A673 (cell line): ENCODE measurements at regions not wholly inside any gene's neighbourhood (a gene's known extent, or its start where the extent isn't known, plus 50 kb on each side); places are given as distances from the start of the nearest gene placed in this dataset.

ENCODE experiments used
- BruUV-seq: library from RNA; stranded (reverse); fragments of 400-500 nt; replicated peaks from 2 replicates; lab custom pipeline; 2021; lab: Mats Ljungman, UMichigan
- CTCF ChIA-PET: fragments of 300-600 bp; sonication (Branson Sonifier 250); formaldehyde crosslinking; loops from one replicate; lab custom pipeline; 2022; ENCODE audit warnings: antibody characterized with exemption; lab: Charles Lee
- POLR2A ChIA-PET: fragments of 300-600 bp; sonication (Branson Sonifier 250); formaldehyde crosslinking; loops from one replicate; lab custom pipeline; 2022; ENCODE audit warnings: antibody characterized with exemption; ENCODE audit not compliant: low non-redundant PET; lab: Charles Lee
- DNase-seq: peaks from one replicate; pipeline ENCODE4 v3.0.0-alpha.2; 2015; ENCODE audit warnings: low spot score
- H3K27ac ChIP-seq: fragments of 200-600 bp; sonication (generic); 2 replicates; pipeline ENCODE4 v1.5.1; 2016; ENCODE audit warnings: mixed run types, low read depth, mild to moderate bottlenecking, mixed read lengths, antibody characterized with exemption, low read length; ENCODE audit not compliant: poor library complexity, severe bottlenecking
- H3K27me3 ChIP-seq: fragments of 200-600 bp; sonication (generic); replicated peaks from 2 replicates; pipeline ENCODE4 v1.6.1; 2017; ENCODE audit warnings: mixed run types, low read depth, mild to moderate bottlenecking, mixed read lengths, antibody characterized with exemption, low read length; ENCODE audit not compliant: insufficient read depth, poor library complexity
- H3K36me3 ChIP-seq: fragments of 200-600 bp; sonication (generic); 2 replicates; pipeline ENCODE4 v1.6.1; 2016; ENCODE audit warnings: mixed run types, mild to moderate bottlenecking, mixed read lengths, antibody characterized with exemption, low read length; ENCODE audit not compliant: insufficient read depth, poor library complexity, severe bottlenecking
- H3K4me1 ChIP-seq: fragments of 200-600 bp; sonication (generic); 2 replicates; pipeline ENCODE4 v1.6.1; 2017; ENCODE audit warnings: mixed run types, mild to moderate bottlenecking, mixed read lengths, antibody characterized with exemption, low read length; ENCODE audit not compliant: insufficient read depth, poor library complexity, severe bottlenecking
- H3K4me3 ChIP-seq: fragments of 200-600 bp; sonication (generic); 2 replicates; pipeline ENCODE4 v1.5.1; 2016; ENCODE audit warnings: low read depth, mixed run types, mild to moderate bottlenecking, mixed read lengths, low read length; ENCODE audit not compliant: poor library complexity, severe bottlenecking
- H3K9me3 ChIP-seq: fragments of 200-600 bp; sonication (generic); 2 replicates; pipeline ENCODE4 v1.6.1; 2016; ENCODE audit warnings: mixed run types, low read depth, mild to moderate bottlenecking, mixed read lengths, antibody characterized with exemption, low read length; ENCODE audit not compliant: poor library complexity, severe bottlenecking
- CTCF ChIP-seq: fragments of 300-800, 200-600 bp; sonication (generic); conservative IDR thresholded peaks from 2 replicates; pipeline ENCODE4 v1.5.1; 2017; ENCODE audit warnings: low read depth, mild to moderate bottlenecking, antibody characterized with exemption, low read length, moderate library complexity, mixed read lengths
- EZH2 ChIP-seq: fragments of 200-600 bp; sonication (generic); IDR thresholded peaks from 2 replicates; pipeline ENCODE4 v1.6.1; 2017; ENCODE audit warnings: borderline replicate concordance, low read depth, mild to moderate bottlenecking, mixed read lengths, antibody characterized with exemption, low read length; ENCODE audit not compliant: poor library complexity, severe bottlenecking
- intact Hi-C: fragments of 100-400 bp; cut with micrococcal nuclease; formaldehyde crosslinking; loops from one replicate; pipeline ENCODE4 v1.10.0; 2022; ENCODE audit not compliant: unreplicated experiment

- intact Hi-C loops = no loop called here
- ChIA-PET CTCF (no interaction called here), POLR2A (no interaction called here)
- H3K4me3 ChIP-seq = no peak overlapping the region
- no peaks in the 10 kb centered on the region for H3K9me3 ChIP-seq
- H3K4me1 ChIP-seq = no peaks in the 10 kb centered on the region
- no TSS peak for BruUV-seq
- no peak overlapping the region for H3K27ac ChIP-seq
- no peak for DNase-seq
- H3K36me3 ChIP-seq = no peaks in the 10 kb centered on the region
- no peaks in the 10 kb centered on the region for H3K27me3 ChIP-seq
- TF ChIP-seq CTCF (no peak), EZH2 (no peak)
Observed at GRCh38 chr4:81360737-81361136, 111.0 kb downstream of the RASGEF1B start.

- Histone ChIP-seq H3K27me3 (no peaks in the 10 kb centered on the region), H3K4me1 (no peaks in the 10 kb centered on the region), H3K9me3 (no peaks in the 10 kb centered on the region), H3K27ac (no peak overlapping the region), H3K4me3 (no peak overlapping the region), H3K36me3 (no peaks in the 10 kb centered on the region)
- ChIA-PET CTCF (no interaction called here), POLR2A (no interaction called here)
- DNase-seq = no peak
- no TSS peak for BruUV-seq
- TF ChIP-seq EZH2 = no peak
- no peak for TF ChIP-seq CTCF
- intact Hi-C loops = no loop called here
Observed at GRCh38 chr4:81359207-81359606, 112.5 kb downstream of the RASGEF1B start.

- intact Hi-C loops = no loop called here
- H3K27me3 ChIP-seq = no peaks in the 10 kb centered on the region
- POLR2A ChIA-PET = no interaction called here
- H3K9me3 ChIP-seq = no peaks in the 10 kb centered on the region
- no peak for TF ChIP-seq CTCF
- no peak for TF ChIP-seq EZH2
- BruUV-seq = no TSS peak
- H3K4me3 ChIP-seq = no peak overlapping the region
- H3K27ac ChIP-seq = no peak overlapping the region
- CTCF ChIA-PET = no interaction called here
- H3K36me3 ChIP-seq = no peaks in the 10 kb centered on the region
- no peaks in the 10 kb centered on the region for H3K4me1 ChIP-seq
- DNase-seq = no peak
Observed at GRCh38 chr4:81358154-81358553, 113.6 kb downstream of the RASGEF1B start.
